ENCODE measurements at regions not wholly inside any gene's neighbourhood (a gene's known extent, or its start where the extent isn't known, plus 50 kb on each side); places are given as distances from the start of the nearest gene placed in this dataset.

DNA sequence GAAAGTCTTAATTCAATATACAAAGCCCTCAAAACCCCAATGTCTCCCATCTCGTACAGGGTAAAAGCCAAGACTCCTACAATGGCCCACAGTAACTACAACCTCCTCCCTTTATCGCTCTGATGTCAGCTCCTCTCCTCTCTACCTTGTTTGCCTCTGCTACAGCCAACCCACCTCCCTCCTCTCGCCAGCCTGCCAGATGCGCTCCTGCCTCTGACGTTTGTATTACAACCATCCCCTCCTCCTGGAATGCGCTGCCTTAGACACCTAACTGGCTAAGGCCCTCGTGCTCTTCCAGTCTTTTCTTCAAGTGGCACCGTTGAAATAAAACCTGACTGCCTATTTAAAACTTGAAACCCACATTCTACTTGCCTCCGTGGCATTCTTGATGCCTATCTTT is 115.3 kb upstream of the MYO3A start:
- H3K4me3 ChIP-seq: no peak overlapping the region
- 38 to 47% methylated on average over 9 of the region's 9 CpGs for WGBS, 2 donors
- no peak overlapping the region for H3K27ac ChIP-seq
- no peaks in the 10 kb centered on the region for H3K36me3 ChIP-seq
- intact Hi-C loops (cut with DNase I): no loop called here
- DNase-seq: no peak
- no peaks in the 10 kb centered on the region for H3K4me1 ChIP-seq
- no peaks in the 10 kb centered on the region for H3K9me3 ChIP-seq
- TF ChIP-seq, protein P1, sequence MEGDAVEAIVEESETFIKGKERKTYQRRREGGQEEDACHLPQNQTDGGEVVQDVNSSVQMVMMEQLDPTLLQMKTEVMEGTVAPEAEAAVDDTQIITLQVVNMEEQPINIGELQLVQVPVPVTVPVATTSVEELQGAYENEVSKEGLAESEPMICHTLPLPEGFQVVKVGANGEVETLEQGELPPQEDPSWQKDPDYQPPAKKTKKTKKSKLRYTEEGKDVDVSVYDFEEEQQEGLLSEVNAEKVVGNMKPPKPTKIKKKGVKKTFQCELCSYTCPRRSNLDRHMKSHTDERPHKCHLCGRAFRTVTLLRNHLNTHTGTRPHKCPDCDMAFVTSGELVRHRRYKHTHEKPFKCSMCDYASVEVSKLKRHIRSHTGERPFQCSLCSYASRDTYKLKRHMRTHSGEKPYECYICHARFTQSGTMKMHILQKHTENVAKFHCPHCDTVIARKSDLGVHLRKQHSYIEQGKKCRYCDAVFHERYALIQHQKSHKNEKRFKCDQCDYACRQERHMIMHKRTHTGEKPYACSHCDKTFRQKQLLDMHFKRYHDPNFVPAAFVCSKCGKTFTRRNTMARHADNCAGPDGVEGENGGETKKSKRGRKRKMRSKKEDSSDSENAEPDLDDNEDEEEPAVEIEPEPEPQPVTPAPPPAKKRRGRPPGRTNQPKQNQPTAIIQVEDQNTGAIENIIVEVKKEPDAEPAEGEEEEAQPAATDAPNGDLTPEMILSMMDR (IDR thresholded peaks at IDR 0.05): no peak
- TF ChIP-seq POLR2A (IDR thresholded peaks at IDR 0.05): no peak
- no peaks in the 10 kb centered on the region for H3K27me3 ChIP-seq

DNA sequence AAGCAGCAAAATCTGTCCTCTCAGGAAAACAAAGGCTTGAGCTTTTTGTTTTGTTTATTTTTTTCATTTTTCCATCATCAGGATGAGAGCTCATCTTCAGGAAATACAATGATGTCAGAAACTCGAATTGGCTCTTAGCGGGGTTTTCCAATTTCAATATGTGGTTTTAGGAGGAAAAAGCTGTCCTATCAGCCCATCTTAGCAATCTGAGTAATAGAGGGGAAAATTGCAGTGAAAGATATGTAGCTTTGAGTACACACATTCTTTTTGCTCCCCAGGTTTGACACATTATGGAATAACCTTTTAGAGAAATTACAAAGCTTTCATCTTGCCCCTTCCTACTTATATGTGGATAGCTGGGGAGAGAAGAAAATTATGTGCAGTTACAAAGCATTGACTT is 113.6 kb upstream of the MYO3A start:
- no peak for DNase-seq
- 60 to 72% methylated on average over 2 of the region's 2 CpGs for WGBS, 2 donors
- TF ChIP-seq, protein P1 (IDR thresholded peaks at IDR 0.05): no peak
- no peak for TF ChIP-seq POLR2A (IDR thresholded peaks at IDR 0.05)
- intact Hi-C loops (cut with DNase I): no loop called here
- no peaks in the 10 kb centered on the region for H3K4me1 ChIP-seq
- H3K27me3 ChIP-seq: no peaks in the 10 kb centered on the region
- H3K27ac ChIP-seq: no peak overlapping the region
- H3K4me3 ChIP-seq: peak overlapping the region in 1 of 4 donors; percentile 30
- H3K9me3 ChIP-seq: no peaks in the 10 kb centered on the region
- H3K36me3 ChIP-seq: no peaks in the 10 kb centered on the region

DNA sequence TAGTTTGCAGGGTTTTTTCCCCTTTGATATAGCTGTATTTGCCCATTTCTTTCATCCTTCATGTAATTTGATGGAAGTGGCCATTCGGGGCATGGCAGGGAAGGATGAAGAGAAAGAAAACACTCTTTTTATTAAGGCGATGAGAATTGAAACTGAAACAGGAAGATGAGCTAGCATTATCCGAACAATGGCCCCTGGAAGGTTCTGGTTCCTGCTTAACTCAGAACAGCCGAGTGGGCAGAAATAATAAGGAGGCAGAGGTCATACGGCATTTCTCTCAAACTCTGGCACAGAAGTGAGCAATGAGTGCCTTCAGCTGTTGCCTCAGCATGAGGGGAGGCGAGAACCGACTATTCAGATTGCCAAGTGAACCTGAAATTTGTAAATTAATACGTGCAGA is 113.2 kb upstream of the MYO3A start:
- WGBS, 2 donors: 70% methylated on average over 8 of the region's 8 CpGs

DNA sequence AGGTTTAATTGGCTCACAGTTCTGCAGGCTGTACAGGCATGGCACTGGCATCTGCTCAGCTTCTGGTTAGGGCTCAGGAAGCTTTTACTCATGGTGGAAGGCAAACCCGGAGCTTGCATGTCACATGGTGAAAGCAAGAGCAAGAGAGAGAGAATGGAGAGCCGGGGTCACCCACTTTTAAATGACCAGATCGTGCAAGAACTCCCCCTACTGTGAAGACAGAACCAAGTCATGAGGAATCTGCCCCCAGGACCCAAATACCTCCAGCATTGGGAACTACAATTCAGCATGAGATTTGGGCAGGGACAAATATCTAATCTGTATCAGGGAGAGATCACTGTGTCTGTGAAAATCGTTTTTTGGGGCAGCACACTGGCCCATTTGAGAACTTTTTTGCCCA is 110.0 kb upstream of the MYO3A start:
- no peaks in the 10 kb centered on the region for H3K9me3 ChIP-seq
- DNase-seq: no peak
- TF ChIP-seq, protein P1 (IDR thresholded peaks at IDR 0.05): no peak
- no peak for TF ChIP-seq POLR2A (IDR thresholded peaks at IDR 0.05)
- H3K27me3 ChIP-seq: no peaks in the 10 kb centered on the region
- H3K4me1 ChIP-seq: no peaks in the 10 kb centered on the region
- no peak overlapping the region for H3K27ac ChIP-seq
- WGBS, 2 donors: 16 to 41% methylated on average over 3 to 4 of the region's 4 CpGs
- H3K4me3 ChIP-seq: no peak overlapping the region
- intact Hi-C loops (cut with DNase I): no loop called here
- no peaks in the 10 kb centered on the region for H3K36me3 ChIP-seq

More for the DNA sequence above, 113.2 kb upstream of the MYO3A start:
- H3K4me1 ChIP-seq: no peaks in the 10 kb centered on the region
- TF ChIP-seq, protein P1 (IDR thresholded peaks at IDR 0.05): no peak
- no peak for TF ChIP-seq POLR2A (IDR thresholded peaks at IDR 0.05)
- intact Hi-C loops (cut with DNase I): no loop called here
- peak overlapping the region in 1 of 4 donors; percentile 30 for H3K4me3 ChIP-seq
- no peak for DNase-seq
- no peak overlapping the region for H3K27ac ChIP-seq
- no peaks in the 10 kb centered on the region for H3K9me3 ChIP-seq
- no peaks in the 10 kb centered on the region for H3K27me3 ChIP-seq
- H3K36me3 ChIP-seq: no peaks in the 10 kb centered on the region

DNA sequence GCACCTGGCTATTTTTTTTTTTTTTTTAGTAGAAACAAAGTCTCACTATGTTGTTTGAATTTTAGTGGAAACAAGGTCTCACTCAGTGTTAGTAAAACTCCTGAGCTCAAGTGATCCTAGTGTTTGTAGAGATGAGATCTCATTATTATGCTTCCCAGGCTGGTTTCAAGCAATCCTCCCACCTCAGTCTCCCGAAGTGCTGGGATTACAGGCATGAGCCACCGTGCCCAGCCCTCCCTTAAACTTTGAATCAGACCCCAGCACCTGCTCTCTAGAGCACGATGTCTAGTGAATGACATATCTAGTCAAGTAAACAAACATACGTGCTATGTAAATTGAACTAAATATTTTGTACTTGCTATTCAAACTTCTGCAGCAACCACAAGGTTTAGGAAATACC is 105.6 kb upstream of the MYO3A start:
- intact Hi-C loops (cut with DNase I): no loop called here
- Histone ChIP-seq H3K4me1 (no peaks in the 10 kb centered on the region), H3K9me3 (no peaks in the 10 kb centered on the region), H3K36me3 (no peaks in the 10 kb centered on the region), H3K27me3 (no peaks in the 10 kb centered on the region), H3K27ac (no peak overlapping the region), H3K4me3 (no peak overlapping the region)
- WGBS, 2 donors: 19 to 25% methylated on average over 4 of the region's 4 CpGs
- TF ChIP-seq, protein P1 (IDR thresholded peaks at IDR 0.05): no peak
- TF ChIP-seq POLR2A (IDR thresholded peaks at IDR 0.05): no peak
- DNase-seq: no peak
